ENCODE measurements at regions not wholly inside any gene's neighbourhood (a gene's known extent, or its start where the extent isn't known, plus 50 kb on each side); places are given as distances from the start of the nearest gene placed in this dataset.
A peak's percentile ranks its signal among the peaks of the same experiment; 100 is the strongest.

DNA sequence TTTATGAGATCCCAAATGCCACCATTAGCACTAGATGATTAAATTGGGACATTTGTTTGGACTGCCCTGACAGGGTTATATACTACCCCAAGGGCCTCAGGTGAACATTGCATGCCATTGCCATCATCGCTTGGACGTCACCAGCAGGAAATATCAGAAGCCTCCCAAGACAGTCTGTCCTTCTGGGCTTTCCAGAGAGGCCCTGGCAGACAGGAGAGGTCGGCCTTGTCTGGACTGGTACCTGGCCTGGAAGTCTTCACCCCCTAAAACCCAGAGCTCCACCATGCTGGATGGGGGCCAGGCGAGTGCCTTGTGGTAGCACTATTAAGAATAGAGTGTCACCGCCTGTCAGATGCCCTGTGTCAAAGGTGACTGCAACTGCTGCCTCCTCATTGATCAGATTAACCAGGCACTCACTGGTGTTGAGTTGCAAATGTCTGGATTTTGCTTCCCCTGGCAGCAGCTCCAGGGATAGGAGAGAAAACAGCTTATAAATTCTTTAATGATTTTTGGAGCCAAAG lies 324.1 kb upstream of the RASGRP1 start:
- no peak for DNase-seq (ENCODE audit: low spot score)

GRCh38 chr15:38890194-38890593 lies 325.6 kb upstream of the RASGRP1 start:
- no peak for DNase-seq (ENCODE audit: low spot score)

GRCh38 chr15:38893925-38894242 lies 329.3 kb upstream of the RASGRP1 start:
- DNase-seq (ENCODE audit: low spot score): no peak

GRCh38 chr15:38894243-38894948 lies 329.8 kb upstream of the RASGRP1 start:
- peak; percentile 4 for DNase-seq (ENCODE audit: low spot score)

DNA sequence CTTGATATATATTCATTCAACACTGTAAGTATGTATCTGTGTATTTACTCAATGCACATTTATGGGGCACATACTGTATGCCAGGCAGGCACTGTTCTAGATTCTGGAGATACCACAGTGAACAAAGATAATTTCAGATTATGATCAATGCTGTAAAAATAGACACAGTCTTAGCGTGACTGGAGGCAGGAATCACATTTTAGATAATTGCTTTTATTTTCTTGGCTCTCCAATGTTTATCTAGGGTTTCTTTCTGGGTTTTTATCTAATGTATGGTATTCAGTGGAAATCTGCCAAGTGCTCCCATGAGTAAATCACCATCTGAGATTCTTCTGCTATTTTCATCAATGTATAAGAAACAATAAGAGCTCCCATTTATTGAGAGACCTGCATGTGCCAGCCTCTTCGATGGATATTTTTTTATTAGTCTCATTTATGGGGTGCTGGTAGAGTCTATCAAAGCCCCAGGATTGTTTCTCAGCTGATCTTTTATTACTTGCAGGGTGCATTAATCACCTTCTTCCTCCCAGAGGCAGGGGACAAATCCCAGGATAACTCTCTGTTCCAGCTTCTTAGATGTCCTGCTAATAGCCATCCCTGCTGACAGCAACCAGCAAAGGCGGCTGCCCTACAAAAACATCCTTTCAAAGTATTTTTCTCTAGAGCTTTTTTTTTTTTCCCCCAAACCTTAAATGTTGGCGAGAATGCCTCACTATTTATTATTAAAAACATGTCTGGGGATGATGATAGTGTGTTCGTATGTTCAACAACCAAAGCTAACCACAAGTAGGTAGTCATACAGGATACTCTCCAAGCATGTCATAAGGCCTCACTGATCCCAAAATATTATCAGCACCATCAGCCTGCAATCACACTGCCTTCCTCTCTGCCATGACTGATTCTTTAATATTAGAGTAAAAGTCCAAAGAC lies 331.0 kb upstream of the RASGRP1 start:
- DNase-seq (ENCODE audit: low spot score): no peak

DNA sequence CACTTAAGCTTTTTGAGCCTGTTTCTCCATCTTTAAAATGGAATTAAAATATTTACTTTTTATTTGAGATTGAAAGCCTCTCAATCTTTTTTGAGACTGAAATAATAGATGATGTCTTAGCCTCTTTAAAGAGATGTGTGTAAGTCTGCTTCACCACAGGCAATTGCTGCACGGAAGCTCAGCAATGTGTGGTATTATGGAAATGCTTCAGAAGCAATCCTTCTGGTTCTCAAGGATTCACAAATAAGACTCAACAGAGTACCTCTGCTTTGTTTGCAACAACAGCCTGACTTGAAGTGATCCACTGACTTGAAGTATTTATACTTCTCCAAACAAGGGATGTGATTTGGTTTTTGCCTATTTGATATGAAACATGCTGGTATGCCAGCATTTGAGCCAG lies 332.0 kb upstream of the RASGRP1 start:
- DNase-seq (ENCODE audit: low spot score): no peak

DNA sequence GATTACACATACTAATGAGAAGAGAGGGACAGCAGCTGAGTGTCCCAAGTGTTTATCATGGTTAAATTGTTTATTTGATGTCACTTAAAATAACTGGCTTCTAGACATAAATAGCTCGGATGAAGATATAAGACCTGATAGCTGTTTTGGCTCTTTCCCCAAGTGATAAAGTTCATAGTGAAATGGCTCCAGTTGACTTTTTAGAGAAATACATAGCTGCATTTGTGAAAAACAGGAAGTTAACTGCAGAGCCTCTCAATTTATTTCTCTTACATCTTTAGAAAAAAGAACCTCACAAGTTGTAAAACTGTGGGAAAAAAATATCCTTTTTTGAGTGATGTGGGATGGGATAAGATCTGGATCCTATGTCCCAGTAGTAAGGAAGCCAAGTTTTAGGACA lies 332.9 kb upstream of the RASGRP1 start:
- DNase-seq (ENCODE audit: low spot score): no peak

DNA sequence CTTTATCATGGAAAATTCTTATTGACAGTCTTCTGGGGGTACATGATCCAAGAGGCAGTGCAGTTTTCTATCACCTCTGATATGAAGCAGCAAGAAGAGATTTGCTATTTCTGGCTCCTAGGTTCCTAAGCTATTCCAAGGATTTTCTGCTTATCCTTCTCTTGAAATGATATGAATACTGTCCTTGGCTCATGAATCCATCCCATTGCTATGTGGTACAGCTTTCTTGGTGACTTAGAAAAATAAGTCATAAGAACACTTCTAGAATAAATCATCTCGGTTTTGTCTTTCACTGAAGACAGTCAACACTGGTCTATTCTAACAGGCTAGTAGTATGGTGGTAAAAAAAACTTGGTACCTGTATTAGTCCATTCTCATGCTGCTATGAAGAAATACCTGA lies 333.6 kb upstream of the RASGRP1 start:
- no peak for DNase-seq (ENCODE audit: low spot score)

DNA sequence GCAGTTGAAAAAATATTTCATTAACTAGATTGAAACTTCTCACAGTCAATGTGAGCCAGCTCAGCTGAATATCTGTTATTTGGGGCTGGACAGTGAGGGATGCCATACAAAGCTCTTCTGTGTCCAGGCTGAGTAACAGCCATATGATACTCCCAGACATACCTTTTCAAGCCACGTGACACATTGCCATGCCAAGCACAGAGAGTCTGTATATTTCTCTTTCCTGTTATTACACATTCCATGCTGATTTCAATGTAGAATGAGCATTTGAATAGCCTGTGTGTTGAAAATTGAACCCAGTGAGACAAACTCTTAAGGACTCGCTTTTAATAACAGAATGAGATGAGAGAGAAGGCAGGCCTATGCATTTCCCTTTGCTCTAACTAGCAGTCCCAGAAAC lies 334.7 kb upstream of the RASGRP1 start:
- DNase-seq (ENCODE audit: low spot score): no peak

DNA sequence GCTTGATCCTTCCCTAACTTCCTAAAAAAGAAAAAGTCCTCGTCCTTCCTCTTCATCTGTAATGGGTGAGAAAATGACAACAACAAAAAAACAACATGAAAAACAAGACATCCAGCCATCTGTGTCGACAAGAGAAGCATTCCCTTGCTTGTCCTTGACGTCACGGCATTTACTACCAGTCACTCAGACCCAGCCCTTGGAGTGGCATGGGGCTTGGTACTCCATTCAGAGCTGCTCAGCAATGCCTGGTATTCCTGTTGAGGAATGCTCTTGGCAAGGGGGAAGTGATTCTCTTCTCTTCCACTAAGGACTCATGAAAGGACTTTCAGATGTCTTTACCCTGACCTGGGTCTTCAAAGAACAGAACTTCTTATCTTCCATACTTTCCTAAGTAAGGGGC lies 339.7 kb upstream of the RASGRP1 start:
- DNase-seq (ENCODE audit: low spot score): no peak

GRCh38 chr15:38905632-38906031 lies 341.0 kb upstream of the RASGRP1 start:
- no peak for DNase-seq (ENCODE audit: low spot score)

- no peak for DNase-seq (ENCODE audit: low spot score)
Observed at GRCh38 chr15:38920966-38921365, 356.4 kb upstream of the RASGRP1 start.

DNA sequence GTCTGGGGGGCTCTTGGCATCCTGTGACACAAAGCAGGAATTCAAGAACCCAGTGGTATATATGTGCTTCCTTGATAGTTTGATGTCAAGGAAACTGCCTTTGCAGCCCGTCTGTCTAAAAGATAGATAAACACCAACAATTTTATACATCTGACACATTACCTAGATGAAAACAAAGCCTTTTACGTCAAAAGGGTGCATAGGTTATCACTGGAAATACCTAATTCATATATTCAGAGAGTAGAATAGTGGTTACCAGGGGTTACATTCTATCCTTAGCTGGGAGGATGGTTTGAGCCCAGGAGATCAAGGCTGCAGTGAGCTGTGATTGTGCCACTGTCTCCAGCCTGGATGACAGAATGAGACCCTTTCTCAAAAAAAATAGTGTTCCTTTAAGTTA lies 356.9 kb upstream of the RASGRP1 start:
- DNase-seq (ENCODE audit: low spot score): no peak

DNA sequence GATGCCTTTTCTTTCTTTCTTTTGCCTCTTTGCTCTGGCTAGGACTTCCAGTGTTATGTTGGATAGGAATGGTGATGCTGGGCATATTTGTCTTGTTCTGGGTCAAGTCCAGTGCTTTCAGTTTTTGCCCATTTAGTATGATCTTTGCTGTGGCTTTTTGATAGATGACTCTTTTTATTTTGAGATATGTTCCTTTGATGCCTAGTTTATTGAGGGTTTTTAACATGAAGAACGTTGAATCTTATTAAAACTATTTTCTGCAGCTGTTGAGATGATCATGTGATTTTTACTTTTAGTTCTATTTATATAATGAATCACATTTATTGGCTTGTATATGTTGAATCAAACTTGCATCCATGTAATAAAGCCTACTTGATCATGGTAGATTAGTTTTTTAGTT lies 363.8 kb upstream of the RASGRP1 start:
- DNase-seq (ENCODE audit: low spot score): no peak

- DNase-seq (ENCODE audit: low spot score): no peak
Observed at GRCh38 chr15:38930851-38931572, 366.4 kb upstream of the RASGRP1 start.

DNA sequence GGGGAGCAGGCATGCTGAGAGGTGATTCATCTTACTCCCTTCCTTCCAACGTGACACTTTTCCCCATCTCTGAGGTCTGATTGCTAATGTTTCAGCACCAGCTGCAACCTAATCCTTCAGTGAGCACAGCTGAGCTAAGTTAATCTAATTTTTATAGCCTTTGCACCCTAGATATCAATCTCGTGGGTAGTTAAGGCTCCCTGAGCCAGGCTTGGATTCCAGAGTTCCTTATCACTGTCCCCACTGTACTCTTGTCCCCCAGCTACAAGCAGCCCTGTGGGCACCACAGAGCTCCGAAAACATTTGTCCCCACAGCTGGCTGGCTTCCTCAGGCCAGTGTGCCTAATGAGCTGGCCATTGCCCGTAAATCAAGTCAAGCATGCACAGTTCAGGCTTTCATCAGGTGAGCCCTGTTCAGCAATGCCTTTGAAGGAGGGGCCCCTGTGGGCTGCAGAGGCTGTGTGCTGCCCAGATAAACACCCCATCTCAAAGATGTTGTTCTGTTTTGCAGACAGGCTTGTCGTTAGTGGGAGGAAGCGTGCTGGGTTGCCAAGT lies 376.9 kb upstream of the RASGRP1 start:
- DNase-seq (ENCODE audit: low spot score): no peak

DNA sequence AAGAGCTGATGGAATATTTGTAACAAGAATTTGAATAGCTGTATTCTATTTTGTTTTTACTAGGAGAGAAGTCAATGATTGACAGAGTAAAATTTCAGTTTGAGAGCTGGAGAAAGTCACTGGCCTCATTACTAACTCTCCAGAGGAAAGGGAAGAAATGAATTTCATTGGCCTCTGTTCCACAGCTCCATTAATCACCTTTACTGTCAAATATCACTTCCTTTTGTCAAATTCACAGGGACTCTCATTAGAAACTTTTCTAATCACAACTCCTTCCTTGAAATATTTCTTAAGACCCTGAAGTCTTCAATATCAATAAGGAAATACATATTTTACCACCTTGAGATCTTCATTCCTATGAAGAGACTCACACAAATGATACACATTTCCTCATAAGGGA lies 379.9 kb upstream of the RASGRP1 start:
- DNase-seq (ENCODE audit: low spot score): no peak

GRCh38 chr15:38945551-38946298 lies 381.1 kb upstream of the RASGRP1 start:
- no peak for DNase-seq (ENCODE audit: low spot score)

- DNase-seq (ENCODE audit: low spot score): no peak
Observed at GRCh38 chr15:38954090-38954489, 389.5 kb upstream of the RASGRP1 start.

- no peak for DNase-seq (ENCODE audit: low spot score)
Observed at GRCh38 chr15:38961456-38961855, 396.8 kb upstream of the RASGRP1 start.

DNA sequence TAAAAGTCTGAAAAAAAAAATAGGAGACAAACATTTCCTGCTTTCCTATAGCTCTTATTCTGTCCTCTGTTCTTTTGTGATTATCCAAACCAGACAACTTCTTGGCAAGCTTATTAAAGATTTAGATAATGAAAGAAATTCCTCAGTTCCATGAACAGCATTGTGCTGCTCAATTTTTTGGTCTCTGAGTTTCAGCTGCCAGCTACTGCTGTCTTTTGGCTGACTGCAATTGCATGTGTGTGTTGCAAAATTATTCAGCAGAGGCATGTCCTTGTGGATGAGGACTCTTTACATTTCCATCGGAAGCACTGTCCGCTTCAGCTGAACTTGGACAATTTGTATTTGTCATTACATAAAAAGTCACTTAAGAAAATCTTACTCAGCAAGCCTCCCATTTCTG lies 397.3 kb upstream of the RASGRP1 start:
- DNase-seq (ENCODE audit: low spot score): no peak

GRCh38 chr15:38972831-38973230 lies 408.2 kb upstream of the RASGRP1 start:
- DNase-seq (ENCODE audit: low spot score): no peak

Measured in SW480 (cell line).